ENCODE measurements at regions not wholly inside any gene's neighbourhood (a gene's known extent, or its start where the extent isn't known, plus 50 kb on each side); places are given as distances from the start of the nearest gene placed in this dataset.

GRCh38 chr1:218866507-218866906 lies 307.2 kb upstream of the LYPLAL1 start:
- no peak for TF ChIP-seq POLR2AphosphoS2 (conservative IDR thresholded peaks at IDR 0.05; ENCODE audit: low read length)
- TF ChIP-seq SREBF2 (IDR thresholded peaks at IDR 0.05) = no peak
- no peak for TF ChIP-seq HEYL (CRISPR knock-in tag; IDR thresholded peaks at IDR 0.05)
- TF ChIP-seq CTCF (IDR thresholded peaks at IDR 0.05) = no peak
- TF ChIP-seq PBX3 (IDR thresholded peaks at IDR 0.05) = no peak
- no peak for TF ChIP-seq POLR2A (IDR thresholded peaks at IDR 0.05; ENCODE audit: low read length)
- TF ChIP-seq MAX (IDR thresholded peaks at IDR 0.05) = no peak
- TF ChIP-seq TP53 (CRISPR knock-in tag; IDR thresholded peaks at IDR 0.05) = no peak
- no peak for TF ChIP-seq REST (IDR thresholded peaks at IDR 0.05)
- TF ChIP-seq RFX5 (IDR thresholded peaks at IDR 0.05) = no peak
- no peak for TF ChIP-seq RAD21 (conservative IDR thresholded peaks at IDR 0.05 in 1 of 2, IDR thresholded peaks at IDR 0.05 in 1 of 2)
- TF ChIP-seq ZFP36 (IDR thresholded peaks at IDR 0.05; ENCODE audit: borderline replicate concordance, partially characterized antibody) = no peak
